IMR-90 (cell line): ENCODE measurements at regions not wholly inside any gene's neighbourhood (a gene's known extent, or its start where the extent isn't known, plus 50 kb on each side); places are given as distances from the start of the nearest gene placed in this dataset.

Source experiments
- ATAC-seq: fragments of 200-7000 bp; cut with Tn5 transposase; 2 replicates; pipeline ENCODE4 v1.9.1; 2020; ENCODE audit warnings: low read depth, mild to moderate bottlenecking, moderate library complexity
- BruUV-seq: library from RNA; stranded (reverse); fragments of 400-500 nt; replicated peaks from 2 replicates; lab custom pipeline; 2021; lab: Mats Ljungman, UMichigan
- CTCF ChIA-PET: fragments of 300-600 bp; formaldehyde crosslinking; extraction: SDS; loops from one replicate; lab custom pipeline; 2021; ENCODE audit warnings: antibody characterized with exemption; lab: Yijun Ruan, JAX
- POLR2A ChIA-PET: fragments of 300-600 bp; sonication (Branson Sonifier 250); formaldehyde crosslinking; loops from one replicate; lab custom pipeline; 2022; ENCODE audit warnings: antibody characterized with exemption; ENCODE audit not compliant: unreplicated experiment; lab: Charles Lee
- DNase-seq: peaks from one replicate; pipeline ENCODE4 v3.0.0; 2013
- H2AFZ ChIP-seq: replicated peaks from 2 replicates; pipeline ENCODE3; 2013; ENCODE audit warnings: low read length, mild to moderate bottlenecking; ENCODE audit not compliant: poor library complexity
- H2AK5ac ChIP-seq: 2 replicates; pipeline ENCODE4 v1.6.1; 2013; ENCODE audit warnings: low read depth, low read length, inconsistent platforms
- H2AK9ac ChIP-seq: replicated peaks from 2 replicates; pipeline ENCODE3; 2013; ENCODE audit warnings: mild to moderate bottlenecking, low read depth, low read length, moderate library complexity; ENCODE audit not compliant: poor library complexity
- H2BK120ac ChIP-seq: 2 replicates; pipeline ENCODE4 v1.6.1; 2013; ENCODE audit warnings: low read depth, low read length, inconsistent platforms
- H2BK15ac ChIP-seq: 3 replicates; pipeline ENCODE4 v1.6.1; 2013; ENCODE audit warnings: low read depth, low read length, inconsistent platforms
- H2BK20ac ChIP-seq: 2 replicates; pipeline ENCODE4 v1.6.1; 2013; ENCODE audit warnings: low read depth, mild to moderate bottlenecking, inconsistent platforms, low read length, moderate library complexity
- H2BK5ac ChIP-seq: 2 replicates; pipeline ENCODE4 v1.6.1; 2013; ENCODE audit warnings: mild to moderate bottlenecking, low read depth, low read length, inconsistent platforms; ENCODE audit not compliant: poor library complexity, severe bottlenecking
- H3K14ac ChIP-seq: replicated peaks from 2 replicates; pipeline ENCODE4 v1.6.1; 2013; ENCODE audit warnings: low read depth, low read length, inconsistent platforms
- H3K18ac ChIP-seq: 2 replicates; pipeline ENCODE4 v1.6.1; 2013; ENCODE audit warnings: low read depth, low read length, control low read depth
- H3K23ac ChIP-seq: 2 replicates; pipeline ENCODE4 v1.6.1; 2013; ENCODE audit warnings: low read depth, low read length, inconsistent platforms
- H3K27ac ChIP-seq: 2 replicates; pipeline ENCODE4 v1.5.1; 2013; ENCODE audit warnings: mild to moderate bottlenecking, control low read depth, low read length; ENCODE audit not compliant: insufficient read depth
- H3K27me3 ChIP-seq: 2 replicates; pipeline ENCODE4 v1.6.1; 2013; ENCODE audit warnings: low read length; ENCODE audit not compliant: control insufficient read depth, insufficient read depth
- H3K36me3 ChIP-seq: 2 replicates; pipeline ENCODE4 v1.6.1; 2013; ENCODE audit warnings: low read length, mixed read lengths; ENCODE audit not compliant: control insufficient read depth, insufficient read depth
- H3K4ac ChIP-seq: 2 replicates; pipeline ENCODE4 v1.6.1; 2013; ENCODE audit warnings: low read depth, low read length, inconsistent platforms
- H3K4me1 ChIP-seq: 2 replicates; pipeline ENCODE4 v1.6.1; 2013; ENCODE audit warnings: low read length, mixed read lengths; ENCODE audit not compliant: control insufficient read depth, insufficient read depth
- H3K4me2 ChIP-seq: 2 replicates; pipeline ENCODE4 v1.6.1; 2013; ENCODE audit warnings: low read depth, mild to moderate bottlenecking, control low read depth, low read length, moderate library complexity
- H3K4me3 ChIP-seq: 2 replicates; pipeline ENCODE4 v1.5.1; 2013; ENCODE audit warnings: low read depth, mild to moderate bottlenecking, control low read depth, low read length, moderate library complexity; ENCODE audit not compliant: insufficient read depth
- H3K56ac ChIP-seq: 2 replicates; pipeline ENCODE4 v1.6.1; 2013; ENCODE audit warnings: low read length, inconsistent platforms; ENCODE audit not compliant: insufficient read depth; ENCODE audit errors: extremely low read depth
- H3K79me1 ChIP-seq, 2 experiments: 2 replicates each; pipeline ENCODE4 v1.6.1; 2013; ENCODE audit warnings: low read length in 2 of 2, inconsistent platforms in 1 of 2, low read depth in 1 of 2
- H3K9ac ChIP-seq: 2 replicates; pipeline ENCODE4 v1.6.1; 2013; ENCODE audit warnings: low read depth, low read length, control low read depth
- H3K9me1 ChIP-seq: 2 replicates; pipeline ENCODE4 v1.6.1; 2013; ENCODE audit warnings: low read length, inconsistent platforms; ENCODE audit not compliant: insufficient read depth
- H3K9me3 ChIP-seq: 2 replicates; pipeline ENCODE4 v1.6.1; 2013; ENCODE audit warnings: low read length; ENCODE audit not compliant: control insufficient read depth, insufficient read depth
- H4K20me1 ChIP-seq: 2 replicates; pipeline ENCODE4 v1.6.1; 2013; ENCODE audit warnings: low read length, inconsistent platforms; ENCODE audit not compliant: insufficient read depth
- H4K5ac ChIP-seq: 2 replicates; pipeline ENCODE4 v1.6.1; 2013; ENCODE audit warnings: mild to moderate bottlenecking, low read depth, low read length, control low read depth
- H4K8ac ChIP-seq, 2 experiments: 2 replicates each; pipeline ENCODE4 v1.6.1; 2013; ENCODE audit warnings: low read depth in 2 of 2, low read length in 2 of 2, control low read depth in 1 of 2, inconsistent platforms in 1 of 2
- H4K91ac ChIP-seq: 2 replicates; pipeline ENCODE4 v1.6.1; 2013; ENCODE audit warnings: low read depth, low read length, inconsistent platforms; ENCODE audit not compliant: insufficient read depth
- BHLHE40 ChIP-seq: fragments of 150-350 bp; IDR thresholded peaks from 2 replicates; pipeline ENCODE4 v1.6.1; 2016; ENCODE audit warnings: mild to moderate bottlenecking, low read depth, low read length
- CEBPB ChIP-seq: IDR thresholded peaks from 2 replicates; pipeline ENCODE4 v1.6.1; 2012; ENCODE audit warnings: low read depth, low read length, improper control_type of control experiment
- CHD1 ChIP-seq: IDR thresholded peaks from 2 replicates; pipeline ENCODE4 v1.6.1; 2012; ENCODE audit warnings: low read depth, low read length, improper control_type of control experiment
- MAZ ChIP-seq: IDR thresholded peaks from 2 replicates; pipeline ENCODE4 v1.6.1; 2012; ENCODE audit warnings: low read depth, mild to moderate bottlenecking, low read length, improper control_type of control experiment, moderate library complexity, borderline replicate concordance
- NFE2L2 ChIP-seq: fragments of 150-350 bp; IDR thresholded peaks from 2 replicates; pipeline ENCODE4 v1.6.1; 2016; ENCODE audit warnings: low read depth, mild to moderate bottlenecking, low read length
- RAD21 ChIP-seq: IDR thresholded peaks from 2 replicates; pipeline ENCODE4 v1.6.1; 2012; ENCODE audit warnings: low read length, improper control_type of control experiment
- SMC3 ChIP-seq: fragments of 150-350 bp; IDR thresholded peaks from 2 replicates; pipeline ENCODE4 v1.6.1; 2016; ENCODE audit warnings: low read depth, mild to moderate bottlenecking, antibody characterized with exemption, low read length, moderate library complexity
- WGBS, 2 experiments: methylation state at CpG; one replicate each; pipeline versions ENCODE4 v1.1.5 to v1.1.7; 2013; ENCODE audit warnings: missing lambda C conversion rate in 2 of 2; ENCODE audit not compliant: insufficient read length in 1 of 2; ENCODE audit errors: extremely low coverage in 2 of 2; 5-methylcytosine and 5-hydroxymethylcytosine counted together
- dilution Hi-C: fragments of 300-500 bp; cut with HindIII; formaldehyde crosslinking; loops from one replicate; pipeline ENCODE4 v1.14.3; 2018; ENCODE audit warnings: low sequenced_read_pairs; ENCODE audit not compliant: unreplicated experiment
- in situ Hi-C: fragments of 300-500 bp; cut with MboI; formaldehyde crosslinking; loops from 3 replicates; pipeline ENCODE4 v1.14.3; 2019; ENCODE audit warnings: low sequenced_read_pairs, inconsistent platforms, mixed read lengths
- intact Hi-C: fragments of 100-400 bp; cut with micrococcal nuclease; formaldehyde crosslinking; loops from 2 replicates; pipeline ENCODE4 v1.10.0; 2022
- TF ChIP-seq, protein P1 (sequence below): fragments of 150-350 bp; IDR thresholded peaks from 2 replicates; pipeline ENCODE4 v1.6.1; 2017; ENCODE audit warnings: mild to moderate bottlenecking, antibody characterized with exemption, low read length, low read depth
- TF ChIP-seq, protein P2 (sequence below): fragments of 150-350 bp; IDR thresholded peaks from 2 replicates; pipeline ENCODE4 v1.6.1; 2016; ENCODE audit warnings: low read depth, mild to moderate bottlenecking, low read length, moderate library complexity, borderline replicate concordance
- TF ChIP-seq, protein P3 (sequence below): conservative IDR thresholded peaks from 2 replicates; pipeline ENCODE4 v1.5.1; 2012; ENCODE audit warnings: mild to moderate bottlenecking, low read depth, low read length, improper control_type of control experiment

- H4K5ac ChIP-seq: no peak overlapping the region
- CTCF ChIA-PET: no interaction called here
- no peak overlapping the region for H3K56ac ChIP-seq
- no peak overlapping the region for H2BK20ac ChIP-seq
- H2BK15ac ChIP-seq: no peak overlapping the region
- no peak overlapping the region for H3K18ac ChIP-seq
- DNase-seq (no peak), ATAC-seq (no peak)
- H2BK5ac ChIP-seq: no peak overlapping the region
- H3K79me1 ChIP-seq: no peaks in the 10 kb centered on the region
- H2BK120ac ChIP-seq: no peak overlapping the region
- no peaks in the 10 kb centered on the region for H4K20me1 ChIP-seq
- no peak overlapping the region for H4K91ac ChIP-seq
- no peak overlapping the region for H4K8ac ChIP-seq
- no peaks in the 10 kb centered on the region for H3K4me1 ChIP-seq
- H3K14ac ChIP-seq: no peak overlapping the region
- intact Hi-C loops: no loop called here
- H3K23ac ChIP-seq: no peak overlapping the region
- BruUV-seq: no TSS peak
- in situ Hi-C loops: no loop called here
- H2AK5ac ChIP-seq: no peak overlapping the region
- no peak overlapping the region for H2AFZ ChIP-seq
- no peak for TF ChIP-seq BHLHE40
- no peak for TF ChIP-seq CEBPB
- no peak for TF ChIP-seq SMC3
- TF ChIP-seq, protein P1, sequence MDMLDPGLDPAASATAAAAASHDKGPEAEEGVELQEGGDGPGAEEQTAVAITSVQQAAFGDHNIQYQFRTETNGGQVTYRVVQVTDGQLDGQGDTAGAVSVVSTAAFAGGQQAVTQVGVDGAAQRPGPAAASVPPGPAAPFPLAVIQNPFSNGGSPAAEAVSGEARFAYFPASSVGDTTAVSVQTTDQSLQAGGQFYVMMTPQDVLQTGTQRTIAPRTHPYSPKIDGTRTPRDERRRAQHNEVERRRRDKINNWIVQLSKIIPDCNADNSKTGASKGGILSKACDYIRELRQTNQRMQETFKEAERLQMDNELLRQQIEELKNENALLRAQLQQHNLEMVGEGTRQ: no peak
- TF ChIP-seq, protein P2, sequence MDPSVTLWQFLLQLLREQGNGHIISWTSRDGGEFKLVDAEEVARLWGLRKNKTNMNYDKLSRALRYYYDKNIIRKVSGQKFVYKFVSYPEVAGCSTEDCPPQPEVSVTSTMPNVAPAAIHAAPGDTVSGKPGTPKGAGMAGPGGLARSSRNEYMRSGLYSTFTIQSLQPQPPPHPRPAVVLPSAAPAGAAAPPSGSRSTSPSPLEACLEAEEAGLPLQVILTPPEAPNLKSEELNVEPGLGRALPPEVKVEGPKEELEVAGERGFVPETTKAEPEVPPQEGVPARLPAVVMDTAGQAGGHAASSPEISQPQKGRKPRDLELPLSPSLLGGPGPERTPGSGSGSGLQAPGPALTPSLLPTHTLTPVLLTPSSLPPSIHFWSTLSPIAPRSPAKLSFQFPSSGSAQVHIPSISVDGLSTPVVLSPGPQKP: no peak
- no peak for TF ChIP-seq RAD21
- no peak for TF ChIP-seq MAZ
- no peak for TF ChIP-seq NFE2L2
- TF ChIP-seq, protein P3, sequence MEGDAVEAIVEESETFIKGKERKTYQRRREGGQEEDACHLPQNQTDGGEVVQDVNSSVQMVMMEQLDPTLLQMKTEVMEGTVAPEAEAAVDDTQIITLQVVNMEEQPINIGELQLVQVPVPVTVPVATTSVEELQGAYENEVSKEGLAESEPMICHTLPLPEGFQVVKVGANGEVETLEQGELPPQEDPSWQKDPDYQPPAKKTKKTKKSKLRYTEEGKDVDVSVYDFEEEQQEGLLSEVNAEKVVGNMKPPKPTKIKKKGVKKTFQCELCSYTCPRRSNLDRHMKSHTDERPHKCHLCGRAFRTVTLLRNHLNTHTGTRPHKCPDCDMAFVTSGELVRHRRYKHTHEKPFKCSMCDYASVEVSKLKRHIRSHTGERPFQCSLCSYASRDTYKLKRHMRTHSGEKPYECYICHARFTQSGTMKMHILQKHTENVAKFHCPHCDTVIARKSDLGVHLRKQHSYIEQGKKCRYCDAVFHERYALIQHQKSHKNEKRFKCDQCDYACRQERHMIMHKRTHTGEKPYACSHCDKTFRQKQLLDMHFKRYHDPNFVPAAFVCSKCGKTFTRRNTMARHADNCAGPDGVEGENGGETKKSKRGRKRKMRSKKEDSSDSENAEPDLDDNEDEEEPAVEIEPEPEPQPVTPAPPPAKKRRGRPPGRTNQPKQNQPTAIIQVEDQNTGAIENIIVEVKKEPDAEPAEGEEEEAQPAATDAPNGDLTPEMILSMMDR: no peak
- TF ChIP-seq CHD1: no peak
- H3K27me3 ChIP-seq: no peaks in the 10 kb centered on the region
- WGBS, 2 experiments: 90% methylated on average over 2 of the region's 10 CpGs; no CpG with 5 or more reads in 1 of the 2 experiments
- H3K36me3 ChIP-seq: no peaks in the 10 kb centered on the region
- no peak overlapping the region for H3K27ac ChIP-seq
- no peak overlapping the region for H3K4me2 ChIP-seq
- POLR2A ChIA-PET: no interaction called here
- H2AK9ac ChIP-seq: no peak overlapping the region
- no peaks in the 10 kb centered on the region for H3K9me1 ChIP-seq
- H3K4me3 ChIP-seq: no peak overlapping the region
- no peaks in the 10 kb centered on the region; the same call in 1 of the 2 replicates for H3K9me3 ChIP-seq
- no peak overlapping the region for H3K9ac ChIP-seq
- H3K4ac ChIP-seq: no peak overlapping the region
- dilution Hi-C loops: no loop called here
These were observed 702.9 kb downstream of the TRHDE start for GRCh38 chr12:72974954-72975555.
